Right lobe of liver (tissue), 6 donors: ENCODE measurements at regions not wholly inside any gene's neighbourhood (a gene's known extent, or its start where the extent isn't known, plus 50 kb on each side); places are given as distances from the start of the nearest gene placed in this dataset.

Source experiments
- ATAC-seq, 4 donors: fragments of 200-7000 bp; cut with Tn5 transposase; one replicate each; pipeline ENCODE4 v1.9.1; 2020; ENCODE audit warnings: mild to moderate bottlenecking in 4 of 4, moderate library complexity in 4 of 4
- DNase-seq, 3 donors: peaks; one replicate each; pipeline ENCODE4 v3.0.0-alpha.2; 2020
- H3K27ac ChIP-seq, 3 donors: fragments of 200-600 bp; one replicate each; pipeline ENCODE4 v1.8.0; 2022
- H3K27me3 ChIP-seq, 2 donors: fragments of 200-600 bp; one replicate each; pipeline ENCODE4 v1.8.0; 2022
- H3K36me3 ChIP-seq, 4 donors: fragments of 200-600 bp; sonication (generic) in 1 of 4; one replicate each; pipeline versions ENCODE4 v1.5.1 to v1.8.0; 2017 to 2022; ENCODE audit warnings: control low read depth in 1 of 4
- H3K4me1 ChIP-seq, 4 donors: fragments of 200-600 bp; sonication (generic) in 1 of 4; one replicate each; pipeline versions ENCODE4 v1.5.1 to v1.8.0; 2017 to 2022; ENCODE audit warnings: control low read depth in 1 of 4
- H3K4me3 ChIP-seq, 3 donors: fragments of 200-600 bp; one replicate each; pipeline ENCODE4 v1.8.0; 2022
- H3K9me3 ChIP-seq, 4 donors: fragments of 200-600 bp; sonication (generic) in 1 of 4; one replicate each; pipeline versions ENCODE4 v1.5.1 to v1.8.0; 2017 to 2022; ENCODE audit warnings: control low read depth in 1 of 4
- POLR2A ChIP-seq: fragments of 450-650 bp; IDR thresholded peaks from one replicate; pipeline ENCODE4 v1.6.1; 2017; ENCODE audit warnings: antibody characterized with exemption, mild to moderate bottlenecking
- WGBS: methylation state at CpG from one replicate; pipeline ENCODE4 v1.1.6; 2018; ENCODE audit warnings: low coverage, low lambda C conversion rate; ENCODE audit not compliant: insufficient coverage; ENCODE audit errors: missing lambda C conversion rate; 5-methylcytosine and 5-hydroxymethylcytosine counted together
- intact Hi-C, 2 donors: fragments of 100-400 bp; cut with DNase I; formaldehyde crosslinking; loops; one replicate each; pipeline versions ENCODE4 v1.11.2 to v1.14.1; 2022
- TF ChIP-seq, protein P1 (sequence below), 4 donors: fragments of 200-600 bp in 3 of 4; fragments of 450-650 bp in 1 of 4; IDR thresholded peaks; one replicate each; pipeline versions ENCODE4 v1.5.1 to v1.8.0; 2016 to 2022; ENCODE audit warnings: antibody characterized with exemption in 4 of 4, mild to moderate bottlenecking in 2 of 4
- donor health status: DM: no; HTN: yes; CAD: no.
- donor health status: DM: no; HTN: no; CAD: no.
- donor health status: DM: no; HTN: no; CAD: no.
- donor health status: DM: no; HTN: yes; CAD: no.
- donor health status: DM: no; HTN: yes; CAD: no.

DNA sequence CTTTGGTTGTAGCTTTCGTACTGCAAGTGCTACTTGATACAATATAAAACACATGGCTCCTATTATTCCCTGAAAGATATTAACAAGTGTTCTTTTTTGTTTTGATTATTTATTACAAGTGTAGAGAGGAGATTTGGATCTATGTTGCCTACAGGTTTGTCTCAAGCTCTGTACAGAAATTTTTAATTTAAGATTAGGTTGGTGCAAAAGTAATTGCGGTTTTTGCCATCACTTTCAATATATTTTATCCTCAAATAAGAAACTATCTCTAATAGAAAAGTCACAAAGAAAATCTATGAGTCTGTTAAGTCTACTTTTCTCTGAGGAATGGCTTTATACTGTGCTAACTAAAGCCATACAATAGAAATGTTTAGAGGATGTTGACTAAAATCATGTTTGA is 1086.1 kb downstream of the GRM8 start:
- intact Hi-C loops, result no loop called here
- ATAC-seq (no peak), DNase-seq (no peak)
- Histone ChIP-seq H3K4me3 (no peak overlapping the region), H3K4me1 (no peaks in the 10 kb centered on the region), H3K36me3 (no peaks in the 10 kb centered on the region), H3K27ac (no peak overlapping the region), H3K27me3 (no peaks in the 10 kb centered on the region), H3K9me3 (no peaks in the 10 kb centered on the region)
- 55% methylated on average over 2 of the region's 2 CpGs for WGBS
- TF ChIP-seq POLR2A, result no peak

DNA sequence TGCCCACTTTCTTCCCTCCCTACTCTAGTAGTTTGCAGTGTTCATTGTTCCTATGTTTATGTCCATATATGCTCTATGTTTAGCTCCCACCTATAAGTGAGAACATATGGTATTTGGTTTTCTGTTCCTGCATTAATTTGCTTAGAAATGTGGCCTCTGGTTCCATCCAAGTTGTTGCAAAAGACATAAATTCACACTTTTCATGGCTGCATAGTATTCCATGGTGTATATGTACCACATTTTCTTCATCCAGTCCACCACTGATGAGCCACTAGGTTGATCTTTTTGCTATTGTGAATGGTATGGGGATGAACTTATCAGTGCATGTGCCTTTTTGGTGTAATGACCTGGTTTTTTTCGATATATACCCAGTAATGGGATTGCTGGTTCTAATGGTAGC is 1089.1 kb downstream of the GRM8 start:
- no peak for TF ChIP-seq POLR2A
- TF ChIP-seq, protein P1, sequence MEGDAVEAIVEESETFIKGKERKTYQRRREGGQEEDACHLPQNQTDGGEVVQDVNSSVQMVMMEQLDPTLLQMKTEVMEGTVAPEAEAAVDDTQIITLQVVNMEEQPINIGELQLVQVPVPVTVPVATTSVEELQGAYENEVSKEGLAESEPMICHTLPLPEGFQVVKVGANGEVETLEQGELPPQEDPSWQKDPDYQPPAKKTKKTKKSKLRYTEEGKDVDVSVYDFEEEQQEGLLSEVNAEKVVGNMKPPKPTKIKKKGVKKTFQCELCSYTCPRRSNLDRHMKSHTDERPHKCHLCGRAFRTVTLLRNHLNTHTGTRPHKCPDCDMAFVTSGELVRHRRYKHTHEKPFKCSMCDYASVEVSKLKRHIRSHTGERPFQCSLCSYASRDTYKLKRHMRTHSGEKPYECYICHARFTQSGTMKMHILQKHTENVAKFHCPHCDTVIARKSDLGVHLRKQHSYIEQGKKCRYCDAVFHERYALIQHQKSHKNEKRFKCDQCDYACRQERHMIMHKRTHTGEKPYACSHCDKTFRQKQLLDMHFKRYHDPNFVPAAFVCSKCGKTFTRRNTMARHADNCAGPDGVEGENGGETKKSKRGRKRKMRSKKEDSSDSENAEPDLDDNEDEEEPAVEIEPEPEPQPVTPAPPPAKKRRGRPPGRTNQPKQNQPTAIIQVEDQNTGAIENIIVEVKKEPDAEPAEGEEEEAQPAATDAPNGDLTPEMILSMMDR (IDR thresholded peaks at IDR 0.05), result no peak
- Histone ChIP-seq H3K9me3 (no peaks in the 10 kb centered on the region), H3K4me1 (no peaks in the 10 kb centered on the region), H3K27me3 (no peaks in the 10 kb centered on the region), H3K27ac (no peak overlapping the region), H3K36me3 (no peaks in the 10 kb centered on the region), H3K4me3 (no peak overlapping the region)
- no peak for ATAC-seq
- DNase-seq, result no peak
- intact Hi-C loops, result no loop called here
- WGBS, result 54% methylated on average over 1 of the region's 1 CpG

DNA sequence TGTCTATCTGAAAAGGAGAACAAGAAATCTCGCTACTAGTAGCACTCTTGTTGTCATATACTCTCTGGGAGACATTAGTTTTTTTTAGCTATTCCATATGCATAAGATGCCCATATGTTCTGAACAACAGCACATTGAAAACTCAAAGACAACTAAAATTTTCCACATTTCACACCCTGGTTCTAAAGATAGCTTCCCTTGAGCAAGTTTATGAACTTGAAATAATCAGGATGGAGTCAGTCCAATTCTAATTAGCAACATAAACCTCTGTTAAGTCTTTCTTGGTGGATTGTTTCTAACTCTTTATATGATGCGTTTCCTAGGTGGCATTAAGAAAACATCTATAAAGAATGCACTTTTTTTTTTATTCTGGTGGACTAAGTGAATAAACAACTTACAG is 1095.3 kb downstream of the GRM8 start:
- Histone ChIP-seq H3K4me3 (no peak overlapping the region), H3K9me3 (no peaks in the 10 kb centered on the region), H3K27me3 (no peaks in the 10 kb centered on the region), H3K27ac (no peak overlapping the region), H3K4me1 (no peaks in the 10 kb centered on the region), H3K36me3 (no peaks in the 10 kb centered on the region)
- 52% methylated on average over 2 of the region's 2 CpGs for WGBS
- TF ChIP-seq POLR2A, result no peak
- TF ChIP-seq, protein P1 (IDR thresholded peaks at IDR 0.05), result no peak
- DNase-seq, result no peak
- intact Hi-C loops, result no loop called here
- no peak for ATAC-seq

DNA sequence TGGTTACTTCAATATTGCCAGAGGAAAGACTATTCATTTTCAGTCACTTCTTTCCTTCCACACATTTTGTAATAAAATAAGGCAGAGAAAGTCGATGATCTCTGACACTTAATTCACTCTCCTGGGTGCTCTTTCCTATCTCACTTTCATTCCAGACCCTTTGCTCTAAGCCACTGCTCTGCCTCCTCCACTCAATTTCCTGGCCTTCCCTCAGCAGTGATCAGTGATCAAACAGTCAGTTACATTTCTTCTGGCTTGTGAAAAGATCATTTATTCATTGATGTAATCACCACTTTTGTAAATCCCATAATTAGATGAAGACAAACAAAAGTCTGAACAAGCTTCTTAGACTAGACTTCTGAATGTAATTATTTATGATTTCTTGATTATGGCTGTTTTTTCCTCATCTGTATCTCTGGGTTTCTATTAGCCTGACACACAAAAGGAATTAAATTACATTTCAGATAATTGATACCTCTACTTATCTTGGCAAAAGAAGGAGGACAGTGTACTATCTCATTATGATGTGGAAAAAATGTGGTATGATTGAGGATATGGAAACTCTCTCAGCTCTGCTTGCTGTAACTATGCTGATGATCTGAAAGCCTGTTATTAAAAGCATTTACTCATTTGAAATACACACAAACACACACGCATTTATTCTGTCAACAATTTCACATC is 1102.3 kb downstream of the GRM8 start:
- H3K27me3 ChIP-seq, result no peaks in the 10 kb centered on the region
- TF ChIP-seq, protein P1 (IDR thresholded peaks at IDR 0.05), result no peak
- no peak for TF ChIP-seq POLR2A
- DNase-seq, result no peak
- H3K4me3 ChIP-seq, result no peak overlapping the region
- intact Hi-C loops, result no loop called here
- WGBS, result 39% methylated on average over 2 of the region's 2 CpGs
- no peak overlapping the region for H3K27ac ChIP-seq
- no peaks in the 10 kb centered on the region for H3K4me1 ChIP-seq
- H3K36me3 ChIP-seq, result no peaks in the 10 kb centered on the region
- H3K9me3 ChIP-seq, result no peaks in the 10 kb centered on the region
- ATAC-seq, result no peak

DNA sequence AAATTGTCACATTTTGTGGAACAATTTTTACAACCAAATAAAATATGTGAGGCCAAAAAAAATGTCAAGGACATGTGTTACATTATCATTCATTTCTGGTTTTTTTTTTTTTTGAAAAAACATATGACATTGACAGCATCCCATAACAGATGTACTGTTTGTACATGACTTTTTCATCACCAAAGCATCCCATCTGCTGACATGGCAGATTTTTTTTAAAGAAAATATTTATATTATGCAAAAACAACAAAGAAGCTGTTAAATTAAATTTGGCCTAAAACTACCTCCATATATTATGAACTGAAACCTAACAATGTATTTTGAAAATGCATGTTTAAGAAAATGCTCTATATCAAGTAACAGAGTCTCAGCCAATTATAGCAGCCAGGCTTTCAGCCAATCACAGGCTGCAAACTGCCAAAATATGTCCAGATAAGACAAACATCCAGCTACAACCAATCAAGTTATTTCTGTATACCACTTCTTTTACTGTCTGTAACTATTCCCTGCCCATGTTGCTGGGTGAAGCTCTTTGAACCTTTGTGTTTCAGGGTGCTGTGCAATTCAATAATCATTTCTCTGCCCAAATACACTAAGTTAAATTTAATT is 1111.8 kb downstream of the GRM8 start:
- Histone ChIP-seq H3K4me3 (no peak overlapping the region), H3K27ac (no peak overlapping the region), H3K9me3 (no peaks in the 10 kb centered on the region), H3K4me1 (no peaks in the 10 kb centered on the region), H3K27me3 (no peaks in the 10 kb centered on the region), H3K36me3 (no peaks in the 10 kb centered on the region)
- ATAC-seq (no peak), DNase-seq (no peak)
- intact Hi-C loops, result no loop called here
- TF ChIP-seq, protein P1 (IDR thresholded peaks at IDR 0.05), result no peak
- no peak for TF ChIP-seq POLR2A
